Adrenal gland (tissue), 5 donors: ENCODE measurements at regions not wholly inside any gene's neighbourhood (a gene's known extent, or its start where the extent isn't known, plus 50 kb on each side); places are given as distances from the start of the nearest gene placed in this dataset.

Experiments used
- POLR2A ChIP-seq, 2 donors: fragments of 450-650 bp; IDR thresholded peaks; one replicate each; pipeline ENCODE4 v1.6.1; 2017; ENCODE audit warnings: antibody characterized with exemption in 2 of 2, mild to moderate bottlenecking in 2 of 2, moderate library complexity in 1 of 2
- TF ChIP-seq, protein P1 (sequence below), 6 experiments: fragments of 450-650 bp in 4 of 6; fragments of 200-600 bp in 2 of 6; sonication (generic) in 1 of 6; IDR thresholded peaks; 1 replicate in 5 of 6; 2 replicates in 1 of 6; pipeline versions ENCODE4 v1.5.1 to v1.8.0; 2016 to 2021; ENCODE audit warnings: antibody characterized with exemption in 6 of 6, mild to moderate bottlenecking in 2 of 6, moderate library complexity in 1 of 6
- donor health status: DM: no; HTN: no; CAD: no.

DNA sequence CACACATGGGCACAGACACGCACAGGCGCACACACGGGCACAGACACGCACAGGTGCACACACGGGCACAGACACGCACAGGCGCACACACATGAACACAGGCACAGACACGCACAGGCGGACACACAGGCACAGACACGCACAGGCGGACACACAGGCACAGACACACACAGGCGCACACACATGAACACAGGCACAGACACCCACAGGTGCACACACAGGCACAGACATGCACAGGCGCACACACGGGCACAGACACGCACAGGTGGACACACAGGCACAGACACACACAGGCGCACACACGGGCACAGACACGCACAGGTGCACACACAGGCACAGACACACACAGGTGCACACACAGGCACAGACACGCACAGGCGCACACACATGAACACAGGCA, 312.8 kb upstream of the IRX1 start:
- TF ChIP-seq, protein P1, sequence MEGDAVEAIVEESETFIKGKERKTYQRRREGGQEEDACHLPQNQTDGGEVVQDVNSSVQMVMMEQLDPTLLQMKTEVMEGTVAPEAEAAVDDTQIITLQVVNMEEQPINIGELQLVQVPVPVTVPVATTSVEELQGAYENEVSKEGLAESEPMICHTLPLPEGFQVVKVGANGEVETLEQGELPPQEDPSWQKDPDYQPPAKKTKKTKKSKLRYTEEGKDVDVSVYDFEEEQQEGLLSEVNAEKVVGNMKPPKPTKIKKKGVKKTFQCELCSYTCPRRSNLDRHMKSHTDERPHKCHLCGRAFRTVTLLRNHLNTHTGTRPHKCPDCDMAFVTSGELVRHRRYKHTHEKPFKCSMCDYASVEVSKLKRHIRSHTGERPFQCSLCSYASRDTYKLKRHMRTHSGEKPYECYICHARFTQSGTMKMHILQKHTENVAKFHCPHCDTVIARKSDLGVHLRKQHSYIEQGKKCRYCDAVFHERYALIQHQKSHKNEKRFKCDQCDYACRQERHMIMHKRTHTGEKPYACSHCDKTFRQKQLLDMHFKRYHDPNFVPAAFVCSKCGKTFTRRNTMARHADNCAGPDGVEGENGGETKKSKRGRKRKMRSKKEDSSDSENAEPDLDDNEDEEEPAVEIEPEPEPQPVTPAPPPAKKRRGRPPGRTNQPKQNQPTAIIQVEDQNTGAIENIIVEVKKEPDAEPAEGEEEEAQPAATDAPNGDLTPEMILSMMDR (IDR thresholded peaks at IDR 0.05): no peak
- no peak for TF ChIP-seq POLR2A (IDR thresholded peaks at IDR 0.05)
